ENCODE measurements at regions not wholly inside any gene's neighbourhood (a gene's known extent, or its start where the extent isn't known, plus 50 kb on each side); places are given as distances from the start of the nearest gene placed in this dataset.

- no peaks in the 10 kb centered on the region for H3K36me3 ChIP-seq (ENCODE audit: control insufficient read depth, insufficient read depth, low read length)
- ChIA-PET POLR2A (no interaction called here), CTCF (no interaction called here)
- peaks cover 7% of the 10 kb centered on the region for H3K27me3 ChIP-seq (ENCODE audit: control insufficient read depth, insufficient read depth, low read length)
- no peak for TF ChIP-seq CTCF (IDR thresholded peaks at IDR 0.05; ENCODE audit: insufficient read depth, low read depth, low read length)
- H3K4me3 ChIP-seq (ENCODE audit: low read depth, low read length) = no peak overlapping the region
- no peak for DNase-seq (ENCODE audit: low read depth)
Measured at GRCh38 chr15:31265090-31265870, 61.4 kb upstream of the KLF13 start.

- CTCF ChIA-PET = interaction anchor here (0.9 kb wide), 1 partner anchor 222 kb away, joined by 3 read pairs; no protein-coding TSS in a partner anchor
- Histone ChIP-seq H3K36me3 (ENCODE audit: control insufficient read depth, insufficient read depth, low read length) (no peaks in the 10 kb centered on the region), H3K27me3 (ENCODE audit: control insufficient read depth, insufficient read depth, low read length) (peaks cover 7% of the 10 kb centered on the region), H3K4me3 (ENCODE audit: low read depth, low read length) (no peak overlapping the region)
- TF ChIP-seq CTCF (IDR thresholded peaks at IDR 0.05; ENCODE audit: insufficient read depth, low read depth, low read length) = no peak
- POLR2A ChIA-PET = no interaction called here
- DNase-seq (ENCODE audit: low read depth) = peak; percentile 8
Measured at GRCh38 chr15:31265871-31266711, 60.5 kb upstream of the KLF13 start.

GRCh38 chr15:31266712-31267111 is 59.9 kb upstream of the KLF13 start:
- Histone ChIP-seq H3K4me3 (ENCODE audit: low read depth, low read length) (no peak overlapping the region), H3K27me3 (ENCODE audit: control insufficient read depth, insufficient read depth, low read length) (peaks cover 6% of the 10 kb centered on the region), H3K36me3 (ENCODE audit: control insufficient read depth, insufficient read depth, low read length) (no peaks in the 10 kb centered on the region)
- CTCF ChIA-PET = interaction anchor here (0.9 kb wide), 1 partner anchor 222 kb away, joined by 3 read pairs; no protein-coding TSS in a partner anchor
- no peak for DNase-seq (ENCODE audit: low read depth)
- POLR2A ChIA-PET = no interaction called here
- no peak for TF ChIP-seq CTCF (IDR thresholded peaks at IDR 0.05; ENCODE audit: insufficient read depth, low read depth, low read length)

GRCh38 chr15:31267161-31268107 is 59.2 kb upstream of the KLF13 start:
- POLR2A ChIA-PET = no interaction called here

More at GRCh38 chr15:31267161-31268107, 59.2 kb upstream of the KLF13 start:
- CTCF ChIA-PET = interaction anchor here (0.7 kb wide), 1 partner anchor 11 kb away, joined by 4 read pairs; no protein-coding TSS in a partner anchor
- no peak for TF ChIP-seq CTCF (IDR thresholded peaks at IDR 0.05; ENCODE audit: insufficient read depth, low read depth, low read length)
- Histone ChIP-seq H3K36me3 (ENCODE audit: control insufficient read depth, insufficient read depth, low read length) (no peaks in the 10 kb centered on the region), H3K4me3 (ENCODE audit: low read depth, low read length) (no peak overlapping the region), H3K27me3 (ENCODE audit: control insufficient read depth, insufficient read depth, low read length) (peaks cover 4% of the 10 kb centered on the region)
- DNase-seq (ENCODE audit: low read depth) = no peak
